Endometrial microvascular endothelial cells (primary cell): ENCODE measurements at regions not wholly inside any gene's neighbourhood (a gene's known extent, or its start where the extent isn't known, plus 50 kb on each side); places are given as distances from the start of the nearest gene placed in this dataset.

Experiments used
- in situ Hi-C: cut with HindIII; loops from 2 replicates; pipeline ENCODE4 v1.10.0; 2017; ENCODE audit warnings: low sequenced_read_pairs, low pct_unique_long_range_greater_than_20kb; ENCODE audit errors: inconsistent ontology term

GRCh38 chr13:58531614-58532013 lies 900.1 kb downstream of the PCDH17 start:
- in situ Hi-C loops = no loop called here

DNA sequence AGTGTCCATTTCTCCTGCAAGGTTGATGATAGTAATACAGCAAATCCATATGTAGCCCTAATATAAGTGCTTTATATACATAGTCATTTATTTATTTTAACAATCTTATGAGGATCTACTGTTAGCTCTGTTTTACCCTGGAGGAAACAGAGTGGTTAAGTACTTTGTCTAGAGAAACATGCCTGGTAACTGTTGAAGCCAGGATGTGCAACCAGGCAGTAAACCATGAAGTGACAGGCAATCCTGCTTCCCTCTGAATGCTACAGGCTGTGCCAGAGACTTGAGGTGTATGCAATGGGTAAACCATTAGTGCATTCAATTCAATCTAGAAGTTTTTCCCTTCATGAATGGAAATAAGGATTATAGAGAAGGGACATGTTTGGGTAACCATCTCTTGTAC lies 911.0 kb downstream of the PCDH17 start:
- in situ Hi-C loops = no loop called here

- in situ Hi-C loops = no loop called here
These were observed 915.9 kb downstream of the PCDH17 start for GRCh38 chr13:58547419-58547818.

DNA sequence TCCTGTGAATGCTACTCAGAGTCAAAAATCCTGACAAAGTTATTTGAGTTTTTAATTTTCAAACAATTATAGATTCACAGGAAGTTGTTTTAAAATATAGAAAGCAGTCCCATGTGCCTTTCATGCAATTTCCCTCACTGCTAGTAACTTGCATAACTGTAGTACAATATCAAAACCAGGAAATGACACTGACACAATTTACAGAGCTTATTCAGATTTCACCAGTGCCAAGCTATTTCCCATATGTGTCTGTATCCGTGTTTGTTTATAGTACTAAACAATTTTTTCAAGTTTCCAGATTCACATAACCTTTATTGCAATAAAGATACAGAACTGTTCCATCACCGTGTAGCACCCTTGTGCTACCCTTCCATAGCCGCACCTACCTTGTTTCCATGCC lies 934.6 kb downstream of the PCDH17 start:
- in situ Hi-C loops = no loop called here

- in situ Hi-C loops = no loop called here
These were observed 942.2 kb downstream of the PCDH17 start for GRCh38 chr13:58573743-58574142.

DNA sequence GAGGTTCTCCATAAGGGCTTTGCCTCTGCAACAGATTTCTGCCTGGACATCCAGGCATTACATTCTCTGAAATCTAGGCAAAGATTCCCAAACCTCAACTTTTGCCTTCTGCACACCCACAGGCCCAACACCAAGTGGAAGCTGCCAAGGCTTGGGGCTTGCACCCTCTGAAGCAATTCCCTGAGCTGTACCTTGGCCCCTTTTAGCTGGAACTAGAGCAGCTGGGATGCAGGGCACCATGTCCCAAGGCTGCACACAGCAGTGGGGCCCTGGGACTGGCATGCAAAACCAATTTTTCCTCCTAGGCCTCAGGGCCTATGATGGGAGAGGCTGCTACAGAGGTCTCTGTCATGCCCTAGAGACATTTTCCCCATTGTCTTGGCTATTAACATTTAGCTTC lies 943.2 kb downstream of the PCDH17 start:
- in situ Hi-C loops = no loop called here

DNA sequence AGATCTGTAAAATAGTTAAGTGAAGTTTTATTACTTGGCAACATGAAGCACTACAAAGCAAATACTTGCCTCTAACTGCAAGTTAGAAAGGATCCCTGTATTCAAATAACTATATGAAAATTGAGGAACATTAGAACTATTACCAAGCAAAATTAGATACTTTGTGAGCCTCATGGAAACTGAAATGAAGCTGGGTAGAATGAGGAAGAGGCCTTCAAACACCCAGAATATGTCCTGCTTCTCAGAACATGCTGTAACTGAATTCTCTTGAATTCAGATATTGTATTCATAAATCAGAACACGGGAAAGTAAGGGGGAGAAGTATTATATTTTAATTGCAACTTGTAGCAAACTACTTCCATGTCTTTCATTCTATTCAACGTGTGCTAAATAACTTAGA lies 947.9 kb downstream of the PCDH17 start:
- in situ Hi-C loops = no loop called here

GRCh38 chr13:58583966-58584365 lies 952.4 kb downstream of the PCDH17 start:
- in situ Hi-C loops = no loop called here

DNA sequence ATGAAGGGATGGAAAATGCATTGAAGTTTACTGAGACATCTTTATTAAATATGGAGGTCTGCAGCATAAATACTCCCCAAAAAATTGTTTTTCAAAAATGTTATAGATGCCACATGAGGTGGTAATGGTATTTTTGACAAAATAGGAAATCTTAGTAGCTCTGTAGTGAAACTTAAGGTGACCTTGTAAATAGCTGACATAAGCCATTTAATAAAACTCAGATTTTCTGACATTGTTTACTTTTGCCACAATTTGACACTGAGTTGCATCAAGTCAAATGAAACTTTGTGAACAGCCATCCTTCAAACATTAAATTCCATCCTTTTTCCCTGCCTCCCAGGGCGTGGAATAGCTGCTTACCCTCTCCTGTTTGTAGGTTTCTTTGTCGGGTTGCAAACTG lies 953.1 kb downstream of the PCDH17 start:
- in situ Hi-C loops = no loop called here

- in situ Hi-C loops = no loop called here
These were observed 955.6 kb downstream of the PCDH17 start for GRCh38 chr13:58587183-58587582.

DNA sequence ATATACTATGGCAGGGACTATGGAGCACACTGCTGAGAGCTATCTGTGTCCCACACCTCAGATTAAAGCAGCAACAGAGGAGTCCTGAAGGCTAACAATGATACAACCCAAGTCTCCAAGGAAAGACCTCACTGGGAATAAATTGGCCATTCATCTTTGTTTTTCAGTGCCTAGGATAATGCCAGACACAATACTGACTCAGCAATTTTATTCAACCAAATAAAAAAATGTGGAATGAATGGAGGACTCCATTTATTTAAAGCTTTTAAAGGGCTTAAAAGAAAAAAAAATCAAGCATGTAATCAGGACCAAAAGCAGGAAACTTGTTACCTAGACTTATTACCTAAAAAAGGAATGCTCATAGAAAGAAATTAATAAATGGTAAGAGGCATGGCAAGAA lies 960.5 kb downstream of the PCDH17 start:
- in situ Hi-C loops = no loop called here

DNA sequence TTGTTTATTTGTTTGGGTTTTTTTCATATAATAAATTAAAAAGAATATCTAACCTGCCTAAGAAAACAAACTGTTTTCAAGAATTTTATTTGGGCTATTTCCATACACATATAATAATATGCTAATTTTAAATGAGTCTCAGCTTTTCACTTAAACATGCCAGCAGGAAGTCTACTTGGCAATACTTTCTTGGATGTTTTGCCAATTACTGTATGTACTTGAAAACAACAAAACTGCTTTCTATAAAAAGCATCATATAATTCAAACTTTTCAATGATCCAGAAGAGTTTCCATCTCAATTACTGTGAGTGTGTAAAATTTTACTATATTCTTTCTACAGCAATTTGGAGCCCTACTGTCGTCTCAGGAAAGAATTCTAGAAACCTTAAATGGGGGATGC lies 961.2 kb downstream of the PCDH17 start:
- in situ Hi-C loops = no loop called here

GRCh38 chr13:58594747-58595600 lies 963.4 kb downstream of the PCDH17 start:
- in situ Hi-C loops = no loop called here

DNA sequence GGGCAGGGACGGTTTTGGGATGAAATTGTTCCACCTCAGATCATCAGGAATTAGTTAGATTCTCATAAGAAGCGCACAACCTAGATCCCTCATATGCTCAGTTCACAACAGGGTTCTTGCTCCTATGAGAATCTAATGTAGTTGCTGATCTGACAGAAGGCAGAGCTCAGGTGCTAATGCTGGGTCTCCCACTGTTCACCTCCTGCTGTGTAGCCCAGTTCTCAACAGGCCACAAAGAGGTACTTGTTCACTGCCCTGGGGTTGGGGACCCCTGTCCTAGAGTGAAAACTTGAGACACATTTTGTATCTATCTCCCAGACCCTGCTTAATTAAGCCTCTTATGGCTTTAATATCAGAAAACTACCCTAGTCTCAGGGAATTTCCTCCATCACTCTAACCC lies 966.0 kb downstream of the PCDH17 start:
- in situ Hi-C loops = no loop called here

- in situ Hi-C loops = no loop called here
These were observed 966.7 kb downstream of the PCDH17 start for GRCh38 chr13:58598241-58598640.

DNA sequence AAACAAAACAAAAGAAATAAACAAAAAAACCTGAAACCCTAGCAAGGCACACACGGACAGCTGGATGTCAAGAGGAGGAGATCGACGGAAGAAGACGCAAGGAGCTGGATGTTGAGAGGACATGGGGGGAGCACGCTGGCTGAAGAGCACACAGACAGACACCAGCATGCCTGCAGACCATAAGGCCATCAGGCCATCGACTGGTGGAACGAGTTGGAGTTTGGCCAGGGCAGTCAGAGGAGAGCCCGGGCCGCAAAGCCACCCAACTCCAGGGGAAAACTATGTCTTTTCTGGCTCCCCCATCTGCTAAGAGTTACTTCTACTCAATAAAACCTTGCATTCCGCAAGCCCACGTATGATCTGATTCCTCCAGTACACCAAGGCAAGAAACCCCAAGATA lies 979.6 kb downstream of the PCDH17 start:
- in situ Hi-C loops = no loop called here

- in situ Hi-C loops = no loop called here
These were observed 986.5 kb downstream of the PCDH17 start for GRCh38 chr13:58617880-58618665.

- in situ Hi-C loops = no loop called here
These were observed 988.0 kb downstream of the PCDH17 start for GRCh38 chr13:58619396-58620113.

DNA sequence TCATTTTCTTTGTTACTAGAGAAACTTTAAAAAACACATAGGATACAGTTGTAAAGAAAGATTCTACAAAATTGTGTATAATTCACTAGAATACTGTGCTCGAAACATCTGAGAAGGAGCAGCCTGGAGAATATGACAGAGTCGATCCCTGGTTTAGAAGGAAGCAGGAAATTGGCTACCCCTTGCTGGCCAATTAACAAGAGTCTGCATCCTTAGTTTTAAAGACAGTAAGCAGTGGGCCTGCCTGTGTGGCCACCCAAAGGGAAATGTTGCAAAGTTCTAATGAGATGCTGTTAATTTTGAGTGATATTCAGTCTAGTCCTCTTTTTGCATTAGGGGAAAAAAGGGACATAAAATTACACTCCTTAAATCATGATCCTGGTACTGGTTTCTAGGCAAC lies 988.6 kb downstream of the PCDH17 start:
- in situ Hi-C loops = no loop called here
